ENCODE measurements at regions not wholly inside any gene's neighbourhood (a gene's known extent, or its start where the extent isn't known, plus 50 kb on each side); places are given as distances from the start of the nearest gene placed in this dataset.

- Mint-ChIP-seq H3K9me3 (no peaks in the 10 kb centered on the region), H3K36me3 (ENCODE audit: low read depth) (no peaks in the 10 kb centered on the region), H3K4me1 (peaks cover 13% of the 10 kb centered on the region), H3K4me3 (no peak overlapping the region), H3K27ac (ENCODE audit: unreplicated experiment) (no peak overlapping the region), H3K27me3 (ENCODE audit: low read depth) (no peaks in the 10 kb centered on the region)
- no peak for DNase-seq (ENCODE audit: low read depth, low spot score)
- TF ChIP-seq CTCF (conservative IDR thresholded peaks at IDR 0.05), result no peak
Observed at GRCh38 chr22:49081261-49081666, 746.4 kb downstream of the BRD1 start.

- no peak overlapping the region for H3K27ac Mint-ChIP-seq (ENCODE audit: unreplicated experiment)
- no peaks in the 10 kb centered on the region for H3K36me3 Mint-ChIP-seq (ENCODE audit: low read depth)
- DNase-seq (ENCODE audit: low read depth, low spot score), result no peak
- H3K4me3 Mint-ChIP-seq, result no peak overlapping the region
- H3K4me1 Mint-ChIP-seq, result peaks cover 13% of the 10 kb centered on the region
- H3K9me3 Mint-ChIP-seq, result no peaks in the 10 kb centered on the region
- no peaks in the 10 kb centered on the region for H3K27me3 Mint-ChIP-seq (ENCODE audit: low read depth)
- TF ChIP-seq CTCF (conservative IDR thresholded peaks at IDR 0.05), result no peak
Observed at GRCh38 chr22:49080631-49081030, 747.0 kb downstream of the BRD1 start.

- no peak for TF ChIP-seq CTCF (conservative IDR thresholded peaks at IDR 0.05)
- DNase-seq (ENCODE audit: low read depth, low spot score), result no peak
- Mint-ChIP-seq H3K27ac (ENCODE audit: unreplicated experiment) (no peak overlapping the region), H3K4me3 (no peak overlapping the region), H3K4me1 (peaks cover 13% of the 10 kb centered on the region), H3K9me3 (no peaks in the 10 kb centered on the region), H3K36me3 (ENCODE audit: low read depth) (no peaks in the 10 kb centered on the region), H3K27me3 (ENCODE audit: low read depth) (no peaks in the 10 kb centered on the region)
Observed at GRCh38 chr22:49079743-49080500, 747.8 kb downstream of the BRD1 start.

GRCh38 chr22:49079027-49079725, 748.5 kb downstream of the BRD1 start:
- Mint-ChIP-seq H3K4me3 (no peak overlapping the region), H3K36me3 (ENCODE audit: low read depth) (no peaks in the 10 kb centered on the region), H3K4me1 (peaks cover 13% of the 10 kb centered on the region), H3K9me3 (no peaks in the 10 kb centered on the region), H3K27me3 (ENCODE audit: low read depth) (no peaks in the 10 kb centered on the region), H3K27ac (ENCODE audit: unreplicated experiment) (no peak overlapping the region)
- no peak for TF ChIP-seq CTCF (conservative IDR thresholded peaks at IDR 0.05)
- no peak for DNase-seq (ENCODE audit: low read depth, low spot score)

- Mint-ChIP-seq H3K4me1 (peaks cover 5% of the 10 kb centered on the region), H3K36me3 (ENCODE audit: low read depth) (no peaks in the 10 kb centered on the region), H3K9me3 (no peaks in the 10 kb centered on the region), H3K27ac (ENCODE audit: unreplicated experiment) (no peak overlapping the region), H3K4me3 (no peak overlapping the region), H3K27me3 (ENCODE audit: low read depth) (no peaks in the 10 kb centered on the region)
- TF ChIP-seq CTCF (conservative IDR thresholded peaks at IDR 0.05), result no peak
- DNase-seq (ENCODE audit: low read depth, low spot score), result no peak
Observed at GRCh38 chr22:49078076-49078710, 749.5 kb downstream of the BRD1 start.

All from neural crest cell (in vitro differentiated cells).